ENCODE measurements at regions not wholly inside any gene's neighbourhood (a gene's known extent, or its start where the extent isn't known, plus 50 kb on each side); places are given as distances from the start of the nearest gene placed in this dataset.

- Histone ChIP-seq H3K36me3 (replicated peaks; ENCODE audit: insufficient read depth, low read depth) (no peaks in the 10 kb centered on the region), H3K4me3 (no peak overlapping the region), H3K9me2 (replicated peaks; ENCODE audit: insufficient read depth) (no peaks in the 10 kb centered on the region), H4K20me1 (ENCODE audit: insufficient read depth, poor library complexity, severe bottlenecking) (no peaks in the 10 kb centered on the region), H3K9me3 (ENCODE audit: low read depth) (no peaks in the 10 kb centered on the region), H2AFZ (no peak overlapping the region), H3K4me1 (ENCODE audit: insufficient read depth) (no peaks in the 10 kb centered on the region), H3K27ac (no peak overlapping the region), H3K27me3 (no peaks in the 10 kb centered on the region), H3K4me2 (no peak overlapping the region), H3K79me2 (no peaks in the 10 kb centered on the region)
- WGBS (ENCODE audit: low lambda C conversion rate, missing lambda C conversion rate), result 64% methylated on average over 3 of the region's 3 CpGs
- no peak for TF ChIP-seq CTCF (IDR thresholded peaks at IDR 0.05; ENCODE audit: poor library complexity)
- no peak for TF ChIP-seq EZH2 (IDR thresholded peaks at IDR 0.05; ENCODE audit: borderline replicate concordance)
- TF ChIP-seq EZH2phosphoT487 (IDR thresholded peaks at IDR 0.05; ENCODE audit: low read depth, severe bottlenecking, unreplicated experiment), result no peak
- DNase-seq (ENCODE audit: low spot score), result no peak
These were observed 325.0 kb upstream of the CFAP20DC start for GRCh38 chr3:59374818-59375211.

GRCh38 chr3:59374091-59374817, 324.4 kb upstream of the CFAP20DC start:
- H2AFZ ChIP-seq, result no peak overlapping the region
- H4K20me1 ChIP-seq (ENCODE audit: insufficient read depth, poor library complexity, severe bottlenecking), result no peaks in the 10 kb centered on the region
- TF ChIP-seq CTCF (IDR thresholded peaks at IDR 0.05; ENCODE audit: poor library complexity) (no peak), EZH2 (IDR thresholded peaks at IDR 0.05; ENCODE audit: borderline replicate concordance) (no peak), EZH2phosphoT487 (IDR thresholded peaks at IDR 0.05; ENCODE audit: low read depth, severe bottlenecking, unreplicated experiment) (no peak)
- H3K36me3 ChIP-seq (replicated peaks; ENCODE audit: insufficient read depth, low read depth), result no peaks in the 10 kb centered on the region
- no peak overlapping the region for H3K4me3 ChIP-seq
- no peak overlapping the region for H3K27ac ChIP-seq
- no peaks in the 10 kb centered on the region for H3K9me2 ChIP-seq (replicated peaks; ENCODE audit: insufficient read depth)
- WGBS (ENCODE audit: low lambda C conversion rate, missing lambda C conversion rate), result 86% methylated on average over 6 of the region's 6 CpGs
- no peaks in the 10 kb centered on the region for H3K4me1 ChIP-seq (ENCODE audit: insufficient read depth)
- no peak overlapping the region for H3K4me2 ChIP-seq
- DNase-seq (ENCODE audit: low spot score), result no peak
- H3K79me2 ChIP-seq, result no peaks in the 10 kb centered on the region
- H3K27me3 ChIP-seq, result no peaks in the 10 kb centered on the region
- H3K9me3 ChIP-seq (ENCODE audit: low read depth), result no peaks in the 10 kb centered on the region

GRCh38 chr3:59372346-59372745, 322.5 kb upstream of the CFAP20DC start:
- Histone ChIP-seq H4K20me1 (ENCODE audit: insufficient read depth, poor library complexity, severe bottlenecking) (no peaks in the 10 kb centered on the region), H2AFZ (no peak overlapping the region), H3K9me3 (ENCODE audit: low read depth) (no peaks in the 10 kb centered on the region), H3K4me3 (no peak overlapping the region), H3K27ac (no peak overlapping the region), H3K4me2 (no peak overlapping the region), H3K9me2 (replicated peaks; ENCODE audit: insufficient read depth) (no peaks in the 10 kb centered on the region), H3K27me3 (no peaks in the 10 kb centered on the region), H3K79me2 (no peaks in the 10 kb centered on the region), H3K36me3 (replicated peaks; ENCODE audit: insufficient read depth, low read depth) (no peaks in the 10 kb centered on the region), H3K4me1 (ENCODE audit: insufficient read depth) (no peaks in the 10 kb centered on the region)
- 66% methylated on average over 3 of the region's 3 CpGs for whole genome bisulfite sequencing (ENCODE audit: low lambda C conversion rate, missing lambda C conversion rate)
- TF ChIP-seq EZH2 (IDR thresholded peaks at IDR 0.05; ENCODE audit: borderline replicate concordance) (no peak), EZH2phosphoT487 (IDR thresholded peaks at IDR 0.05; ENCODE audit: low read depth, severe bottlenecking, unreplicated experiment) (no peak), CTCF (IDR thresholded peaks at IDR 0.05; ENCODE audit: poor library complexity) (no peak)
- DNase-seq (ENCODE audit: low spot score), result no peak

Measured in hepatocyte (in vitro differentiated cells).